Liver (tissue), 7 donors: ENCODE measurements at regions not wholly inside any gene's neighbourhood (a gene's known extent, or its start where the extent isn't known, plus 50 kb on each side); places are given as distances from the start of the nearest gene placed in this dataset.

Experiments used
- DNase-seq: peaks from one replicate; pipeline ENCODE4 v3.0.0-alpha.2; 2017; ENCODE audit warnings: low spot score
- H3K27ac ChIP-seq, 2 donors: one replicate each; pipeline ENCODE4 v1.7.0; 2013; ENCODE audit warnings: inconsistent platforms in 2 of 2, low read length in 2 of 2, control low read depth in 1 of 2, low read depth in 1 of 2, mild to moderate bottlenecking in 1 of 2
- H3K27me3 ChIP-seq, 4 donors: one replicate each; pipeline versions ENCODE4 v1.6.1 to v1.7.0; 2013; ENCODE audit warnings: low read length in 3 of 4, inconsistent platforms in 1 of 4, mild to moderate bottlenecking in 1 of 4, moderate library complexity in 1 of 4; ENCODE audit not compliant: control insufficient read depth in 4 of 4, insufficient read depth in 4 of 4
- H3K36me3 ChIP-seq, 4 donors: one replicate each; pipeline versions ENCODE4 v1.6.1 to v1.7.0; 2013; ENCODE audit warnings: low read length in 3 of 4, mild to moderate bottlenecking in 3 of 4, low read depth in 1 of 4, moderate library complexity in 1 of 4; ENCODE audit not compliant: control insufficient read depth in 4 of 4, insufficient read depth in 3 of 4
- H3K4me1 ChIP-seq, 4 donors: one replicate each; pipeline versions ENCODE4 v1.6.1 to v1.7.0; 2013; ENCODE audit warnings: low read length in 3 of 4, mild to moderate bottlenecking in 3 of 4, moderate library complexity in 1 of 4; ENCODE audit not compliant: control insufficient read depth in 4 of 4, insufficient read depth in 4 of 4
- H3K4me3 ChIP-seq, 3 donors: one replicate each; pipeline versions ENCODE4 v1.6.1 to v1.7.0; 2013; ENCODE audit warnings: low read length in 3 of 3, control low read depth in 1 of 3, low read depth in 1 of 3, mild to moderate bottlenecking in 1 of 3
- H3K9ac ChIP-seq, 2 donors: one replicate each; pipeline ENCODE4 v1.7.0; 2013; ENCODE audit warnings: low read length in 2 of 2, mild to moderate bottlenecking in 2 of 2, moderate library complexity in 2 of 2, control low read depth in 1 of 2, low read depth in 1 of 2
- H3K9me3 ChIP-seq, 4 donors: one replicate each; pipeline versions ENCODE4 v1.6.1 to v1.7.0; 2013; ENCODE audit warnings: low read length in 3 of 4; ENCODE audit not compliant: control insufficient read depth in 4 of 4
- ATF3 ChIP-seq: IDR thresholded peaks from 2 replicates; pipeline ENCODE4 v1.6.1; 2016; ENCODE audit warnings: antibody characterized with exemption
- EGR1 ChIP-seq, 2 donors: IDR thresholded peaks; 2 replicates each; pipeline ENCODE4 v1.6.1; 2016 to 2018; ENCODE audit warnings: antibody characterized with exemption in 2 of 2, low read depth in 2 of 2
- FOXA1 ChIP-seq: IDR thresholded peaks from 2 replicates; pipeline ENCODE4 v1.6.1; 2016; ENCODE audit warnings: antibody characterized with exemption
- FOXA2 ChIP-seq: IDR thresholded peaks from 2 replicates; pipeline ENCODE4 v1.6.1; 2016; ENCODE audit warnings: antibody characterized with exemption
- GABPA ChIP-seq, 2 donors: IDR thresholded peaks in 1 of 2; conservative IDR thresholded peaks in 1 of 2; 2 replicates each; pipeline ENCODE4 v1.6.1; 2016; ENCODE audit warnings: antibody characterized with exemption in 2 of 2, mild to moderate bottlenecking in 1 of 2, moderate library complexity in 1 of 2
- HNF4A ChIP-seq, 2 donors: conservative IDR thresholded peaks; 2 replicates each; pipeline ENCODE4 v1.6.1; 2016; ENCODE audit warnings: antibody characterized with exemption in 2 of 2, mild to moderate bottlenecking in 2 of 2
- HNF4G ChIP-seq: IDR thresholded peaks from 2 replicates; pipeline ENCODE4 v1.6.1; 2016; ENCODE audit warnings: antibody characterized with exemption
- JUND ChIP-seq, 2 donors: IDR thresholded peaks; 2 replicates each; pipeline ENCODE4 v1.6.1; 2016; ENCODE audit warnings: antibody characterized with exemption in 2 of 2
- NR2F2 ChIP-seq: IDR thresholded peaks from 2 replicates; pipeline ENCODE4 v1.6.1; 2016; ENCODE audit warnings: antibody characterized with exemption
- REST ChIP-seq: IDR thresholded peaks from 2 replicates; pipeline ENCODE4 v1.6.1; 2016; ENCODE audit warnings: antibody characterized with exemption, mild to moderate bottlenecking
- SP1 ChIP-seq: IDR thresholded peaks from 2 replicates; pipeline ENCODE4 v1.6.1; 2018; ENCODE audit warnings: antibody characterized with exemption, mild to moderate bottlenecking
- TAF1 ChIP-seq: conservative IDR thresholded peaks from 2 replicates; pipeline ENCODE4 v1.6.1; 2016; ENCODE audit warnings: antibody characterized with exemption, mild to moderate bottlenecking
- YY1 ChIP-seq: IDR thresholded peaks from 2 replicates; pipeline ENCODE4 v1.6.1; 2016; ENCODE audit warnings: antibody characterized with exemption, mild to moderate bottlenecking
- WGBS: extraction: QIAGEN DNeasy Blood & Tissue Kit; methylation state at CpG from one replicate; pipeline ENCODE4 v1.1.7; 2013; 5-methylcytosine and 5-hydroxymethylcytosine counted together
- donor health status: healthy.
- donor health status: healthy.
- donor health status: healthy.
- donor health status: healthy.

GRCh38 chr6:56403745-56404144 is 156.4 kb upstream of the COL21A1 start:
- H3K36me3 ChIP-seq = no peaks in the 10 kb centered on the region
- no peak overlapping the region for H3K4me3 ChIP-seq
- 66% methylated on average over 2 of the region's 2 CpGs for WGBS
- DNase-seq = no peak
- peak overlapping the region; percentile 3 to 25 for H3K27ac ChIP-seq
- no peak overlapping the region for H3K9ac ChIP-seq
- peaks cover 0 to 2% (median 0%) of the 10 kb centered on the region in 4 donors for H3K9me3 ChIP-seq
- no peak for TF ChIP-seq TAF1
- TF ChIP-seq JUND (IDR thresholded peaks at IDR 0.05) = no peak
- TF ChIP-seq YY1 = no peak
- no peak for TF ChIP-seq HNF4G
- no peak for TF ChIP-seq EGR1 (IDR thresholded peaks at IDR 0.05; ENCODE audit: low read depth in 2 of 2)
- no peak for TF ChIP-seq HNF4A (conservative IDR thresholded peaks at IDR 0.05)
- no peak for TF ChIP-seq REST
- H3K27me3 ChIP-seq = no peaks in the 10 kb centered on the region
- H3K4me1 ChIP-seq = peaks cover 6 to 26% (median 11%) of the 10 kb centered on the region in 4 donors

DNA sequence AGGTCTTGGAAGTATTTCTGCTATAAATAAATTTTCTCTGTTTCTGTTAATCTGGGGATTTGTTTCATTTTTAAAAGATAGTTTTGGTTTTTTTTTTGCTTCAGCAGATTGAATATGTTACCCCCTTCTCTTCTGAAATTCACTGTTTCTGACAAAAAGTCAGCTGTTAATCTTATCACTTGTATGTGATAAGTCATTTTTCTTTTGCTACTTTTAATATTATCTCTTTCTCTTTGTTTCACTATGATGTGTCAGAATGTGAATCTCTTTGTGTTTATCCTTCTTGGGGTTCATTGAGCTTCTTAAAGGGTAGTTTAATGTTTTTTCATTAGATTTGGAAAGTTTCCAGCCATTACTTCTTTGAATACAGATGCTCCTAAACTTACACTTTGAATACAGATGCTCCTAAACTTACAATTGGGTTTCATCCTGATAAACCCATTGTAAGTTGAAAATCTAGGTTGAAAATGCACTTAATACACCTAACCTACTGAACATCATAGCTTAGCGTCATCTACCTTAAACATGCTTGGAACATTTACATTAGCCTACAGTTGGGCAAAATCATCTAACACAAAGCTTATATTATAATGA is 154.2 kb upstream of the COL21A1 start:
- 100% methylated on average over 1 of the region's 1 CpG for WGBS
- H3K9me3 ChIP-seq = peaks cover 0 to 2% (median 0%) of the 10 kb centered on the region in 4 donors
- no peak overlapping the region for H3K4me3 ChIP-seq
- H3K9ac ChIP-seq = no peak overlapping the region
- H3K27me3 ChIP-seq = no peaks in the 10 kb centered on the region
- H3K4me1 ChIP-seq = peaks cover 5 to 30% (median 15%) of the 10 kb centered on the region in 4 donors
- DNase-seq = no peak
- TF ChIP-seq HNF4A (conservative IDR thresholded peaks at IDR 0.05) (no peak), SP1 (no peak), JUND (IDR thresholded peaks at IDR 0.05) (no peak), GABPA (IDR thresholded peaks at IDR 0.05 in 1 of 2, conservative IDR thresholded peaks at IDR 0.05 in 1 of 2) (no peak), FOXA2 (no peak), EGR1 (IDR thresholded peaks at IDR 0.05; ENCODE audit: low read depth in 2 of 2) (no peak), YY1 (no peak), FOXA1 (no peak), ATF3 (no peak), NR2F2 (no peak), REST (no peak), TAF1 (no peak)
- H3K36me3 ChIP-seq = no peaks in the 10 kb centered on the region
- H3K27ac ChIP-seq = no peak overlapping the region
